Esophagus (tissue), 2 donors: ENCODE measurements at regions not wholly inside any gene's neighbourhood (a gene's known extent, or its start where the extent isn't known, plus 50 kb on each side); places are given as distances from the start of the nearest gene placed in this dataset.

Source experiments
- H3K27ac ChIP-seq, 2 donors: one replicate each; pipeline ENCODE4 v1.5.1; 2013; ENCODE audit warnings: low read depth in 2 of 2, mild to moderate bottlenecking in 2 of 2, inconsistent platforms in 1 of 2, low read length in 1 of 2, moderate library complexity in 1 of 2
- H3K27me3 ChIP-seq, 2 donors: one replicate each; pipeline ENCODE4 v1.6.1; 2013; ENCODE audit warnings: low read length in 2 of 2, control low read depth in 1 of 2, mild to moderate bottlenecking in 1 of 2; ENCODE audit not compliant: insufficient read depth in 2 of 2, control insufficient read depth in 1 of 2
- H3K36me3 ChIP-seq, 2 donors: one replicate each; pipeline ENCODE4 v1.6.1; 2013; ENCODE audit warnings: low read length in 1 of 2; ENCODE audit not compliant: control insufficient read depth in 2 of 2, insufficient read depth in 2 of 2
- H3K4me1 ChIP-seq, 2 donors: one replicate each; pipeline ENCODE4 v1.6.1; 2013; ENCODE audit warnings: low read length in 1 of 2; ENCODE audit not compliant: control insufficient read depth in 2 of 2, insufficient read depth in 2 of 2
- H3K4me3 ChIP-seq, 2 donors: one replicate each; pipeline ENCODE4 v1.5.1; 2013; ENCODE audit warnings: low read length in 2 of 2, mild to moderate bottlenecking in 2 of 2, low read depth in 1 of 2, moderate library complexity in 1 of 2
- H3K9me3 ChIP-seq, 2 donors: one replicate each; pipeline ENCODE4 v1.6.1; 2013; ENCODE audit warnings: mild to moderate bottlenecking in 2 of 2, low read depth in 1 of 2, low read length in 1 of 2, moderate library complexity in 1 of 2; ENCODE audit not compliant: control insufficient read depth in 2 of 2, insufficient read depth in 1 of 2
- WGBS, 2 donors: extraction: QIAGEN DNeasy Blood & Tissue Kit; methylation state at CpG; one replicate each; pipeline ENCODE4 v1.1.7; 2013; 5-methylcytosine and 5-hydroxymethylcytosine counted together
- donor health status: healthy with polysubstance abuse.
- donor health status: Bipolar disorder and iron deficiency.

GRCh38 chr10:89153971-89154370, 53.1 kb downstream of the CH25H start:
- Histone ChIP-seq H3K36me3 (no peaks in the 10 kb centered on the region), H3K4me1 (no peaks in the 10 kb centered on the region), H3K27ac (no peak overlapping the region), H3K9me3 (no peaks in the 10 kb centered on the region), H3K27me3 (no peaks in the 10 kb centered on the region), H3K4me3 (no peak overlapping the region)
- WGBS, 2 donors = 89% methylated on average over 1 of the region's 1 CpG

GRCh38 chr10:89153116-89153515, 54.0 kb downstream of the CH25H start:
- WGBS, 2 donors = 45 to 62% methylated on average over 3 of the region's 3 CpGs
- Histone ChIP-seq H3K27me3 (no peaks in the 10 kb centered on the region), H3K4me1 (no peaks in the 10 kb centered on the region), H3K27ac (no peak overlapping the region), H3K9me3 (no peaks in the 10 kb centered on the region), H3K4me3 (no peak overlapping the region), H3K36me3 (no peaks in the 10 kb centered on the region)

GRCh38 chr10:89151857-89152256, 55.3 kb downstream of the CH25H start:
- no peaks in the 10 kb centered on the region for H3K4me1 ChIP-seq
- no peak overlapping the region for H3K27ac ChIP-seq
- no peaks in the 10 kb centered on the region for H3K9me3 ChIP-seq
- no peaks in the 10 kb centered on the region for H3K27me3 ChIP-seq
- H3K36me3 ChIP-seq = no peaks in the 10 kb centered on the region
- 38 to 51% methylated on average over 2 of the region's 2 CpGs for WGBS, 2 donors
- H3K4me3 ChIP-seq = no peak overlapping the region

GRCh38 chr10:89148061-89148460, 59.1 kb downstream of the CH25H start:
- WGBS, 2 donors = 95% methylated on average over 5 of the region's 5 CpGs
- Histone ChIP-seq H3K36me3 (no peaks in the 10 kb centered on the region), H3K9me3 (no peaks in the 10 kb centered on the region), H3K4me1 (no peaks in the 10 kb centered on the region), H3K4me3 (no peak overlapping the region), H3K27me3 (no peaks in the 10 kb centered on the region), H3K27ac (no peak overlapping the region)

- Histone ChIP-seq H3K27ac (no peak overlapping the region), H3K36me3 (no peaks in the 10 kb centered on the region), H3K4me1 (no peaks in the 10 kb centered on the region), H3K4me3 (no peak overlapping the region), H3K9me3 (no peaks in the 10 kb centered on the region), H3K27me3 (no peaks in the 10 kb centered on the region)
- 49 to 68% methylated on average over 2 of the region's 2 CpGs for WGBS, 2 donors
These were observed 59.9 kb downstream of the CH25H start for GRCh38 chr10:89147256-89147655.

GRCh38 chr10:89144836-89145235, 62.3 kb downstream of the CH25H start:
- H3K9me3 ChIP-seq = no peaks in the 10 kb centered on the region
- WGBS, 2 donors = 68 to 72% methylated on average over 4 of the region's 4 CpGs
- no peaks in the 10 kb centered on the region for H3K36me3 ChIP-seq
- H3K27ac ChIP-seq = no peak overlapping the region
- H3K27me3 ChIP-seq = no peaks in the 10 kb centered on the region
- no peak overlapping the region for H3K4me3 ChIP-seq
- no peaks in the 10 kb centered on the region for H3K4me1 ChIP-seq

GRCh38 chr10:89142590-89142989, 64.5 kb downstream of the CH25H start:
- Histone ChIP-seq H3K27me3 (no peaks in the 10 kb centered on the region), H3K27ac (no peak overlapping the region), H3K4me3 (no peak overlapping the region), H3K36me3 (no peaks in the 10 kb centered on the region), H3K4me1 (no peaks in the 10 kb centered on the region), H3K9me3 (no peaks in the 10 kb centered on the region)
- WGBS, 2 donors = 80 to 86% methylated on average over 2 of the region's 2 CpGs

GRCh38 chr10:89138755-89139490, 68.2 kb downstream of the CH25H start:
- Histone ChIP-seq H3K27me3 (no peaks in the 10 kb centered on the region), H3K4me3 (no peak overlapping the region), H3K4me1 (no peaks in the 10 kb centered on the region), H3K9me3 (no peaks in the 10 kb centered on the region), H3K36me3 (no peaks in the 10 kb centered on the region), H3K27ac (no peak overlapping the region)
- 41 to 63% methylated on average over 1 of the region's 1 CpG for WGBS, 2 donors

- Histone ChIP-seq H3K36me3 (no peaks in the 10 kb centered on the region), H3K4me3 (no peak overlapping the region), H3K9me3 (no peaks in the 10 kb centered on the region), H3K4me1 (no peaks in the 10 kb centered on the region), H3K27ac (no peak overlapping the region), H3K27me3 (no peaks in the 10 kb centered on the region)
These were observed 72.2 kb downstream of the CH25H start for GRCh38 chr10:89134963-89135362.

- H3K4me1 ChIP-seq = no peaks in the 10 kb centered on the region
- H3K36me3 ChIP-seq = no peaks in the 10 kb centered on the region
- no peaks in the 10 kb centered on the region for H3K9me3 ChIP-seq
- H3K4me3 ChIP-seq = no peak overlapping the region
- H3K27ac ChIP-seq = no peak overlapping the region
- 49 to 65% methylated on average over 4 of the region's 4 CpGs for WGBS, 2 donors
- no peaks in the 10 kb centered on the region for H3K27me3 ChIP-seq
These were observed 77.2 kb downstream of the CH25H start for GRCh38 chr10:89129911-89130310.
